GM18517 (cell line): ENCODE measurements at regions not wholly inside any gene's neighbourhood (a gene's known extent, or its start where the extent isn't known, plus 50 kb on each side); places are given as distances from the start of the nearest gene placed in this dataset.
"Not testable (repeated sequence)": the region's sequence is repeated elsewhere in the genome, so short reads cannot be mapped to it uniquely, and the experiment has no call there.

ENCODE experiments used
- ATAC-seq: cut with Tn5 transposase; IDR thresholded peaks from one replicate; pipeline ENCODE4 v1.9.1; 2021; ENCODE audit warnings: mild to moderate bottlenecking, moderate library complexity; ENCODE audit not compliant: unreplicated experiment

DNA sequence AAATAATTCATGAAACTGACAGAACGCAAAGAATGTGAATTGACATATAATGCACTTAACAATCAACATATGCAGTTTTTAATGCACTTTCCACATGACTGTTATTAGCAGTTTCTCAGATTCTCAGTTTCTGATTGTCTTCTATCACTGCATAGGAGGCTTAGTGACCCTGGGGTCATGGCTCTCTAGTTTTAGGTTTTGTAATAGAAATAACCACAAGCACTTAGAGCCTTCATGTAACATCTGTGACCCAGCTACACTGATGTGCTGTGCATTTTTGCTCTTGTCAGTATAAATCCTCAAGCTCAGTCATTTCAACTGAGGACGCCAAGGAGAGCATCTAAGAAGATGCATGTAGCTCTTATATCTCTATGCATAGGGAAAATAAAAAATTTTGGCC lies 163.1 kb upstream of the IZUMO3 start:
- ATAC-seq: no peak

DNA sequence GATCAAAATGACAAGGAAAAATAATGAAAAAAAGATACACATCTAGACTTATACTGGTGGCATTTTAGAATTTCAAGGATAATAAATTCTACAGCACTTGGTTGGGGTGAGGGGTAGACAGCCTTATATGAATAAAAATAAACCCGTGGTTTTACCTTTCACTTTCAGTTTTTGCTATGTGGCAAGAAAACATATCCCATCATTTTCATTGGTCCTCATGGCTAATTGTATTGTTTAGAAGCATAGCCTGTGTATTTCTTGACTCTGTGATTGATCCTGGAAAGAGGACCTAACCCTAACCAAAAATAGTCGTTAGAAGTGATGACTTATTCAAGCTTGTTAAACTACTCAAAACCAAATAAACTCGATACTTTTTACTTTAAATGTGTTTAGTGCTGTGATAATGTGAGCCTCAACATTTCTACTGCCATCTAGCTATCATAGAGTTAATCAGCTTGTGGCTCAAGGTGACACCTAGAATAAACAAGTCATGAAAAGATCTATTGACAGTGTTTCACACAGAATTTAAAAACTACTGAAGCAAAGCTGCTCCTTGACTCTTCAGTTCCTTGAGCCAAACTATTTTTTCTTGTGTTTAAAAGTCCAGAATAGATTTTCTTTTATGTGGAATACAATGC lies 153.3 kb upstream of the IZUMO3 start:
- no peak for ATAC-seq

DNA sequence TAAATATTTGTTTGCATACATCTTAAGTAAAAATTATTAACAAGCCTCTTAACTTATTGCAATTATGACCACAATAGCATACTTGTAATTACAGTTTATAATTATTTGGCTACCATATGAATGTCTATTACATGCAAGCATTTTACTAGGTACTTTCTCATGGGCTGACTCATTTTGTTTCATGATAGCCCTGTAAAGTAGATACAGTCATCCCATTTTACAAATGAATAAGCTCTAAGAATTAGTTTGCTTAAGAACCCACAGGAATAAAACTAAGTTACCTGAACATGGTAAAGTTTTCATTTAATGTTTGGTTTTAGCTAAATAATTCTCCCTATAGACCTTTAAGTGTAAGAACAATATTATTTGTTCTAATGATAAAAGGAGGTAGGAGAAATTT lies 126.6 kb upstream of the IZUMO3 start:
- ATAC-seq: no peak

DNA sequence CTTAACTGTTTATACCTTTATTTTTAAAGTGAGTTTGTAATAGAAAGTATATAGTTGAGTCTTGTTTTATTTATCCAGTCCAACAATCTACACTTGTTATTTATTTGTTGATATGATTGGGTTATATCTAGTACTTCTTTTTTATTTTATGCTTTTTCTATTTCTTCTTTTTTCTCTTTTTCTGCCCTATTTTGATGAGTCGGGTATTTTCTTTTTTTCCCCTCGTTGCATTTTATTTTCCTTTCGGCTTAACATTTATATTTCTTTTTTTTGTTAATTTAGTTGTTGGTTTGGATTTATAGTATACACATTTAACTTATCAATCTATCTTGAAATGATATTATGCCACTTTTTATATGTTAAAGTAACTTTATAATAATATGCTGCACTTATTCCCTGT lies 111.7 kb upstream of the IZUMO3 start:
- no peak for ATAC-seq

DNA sequence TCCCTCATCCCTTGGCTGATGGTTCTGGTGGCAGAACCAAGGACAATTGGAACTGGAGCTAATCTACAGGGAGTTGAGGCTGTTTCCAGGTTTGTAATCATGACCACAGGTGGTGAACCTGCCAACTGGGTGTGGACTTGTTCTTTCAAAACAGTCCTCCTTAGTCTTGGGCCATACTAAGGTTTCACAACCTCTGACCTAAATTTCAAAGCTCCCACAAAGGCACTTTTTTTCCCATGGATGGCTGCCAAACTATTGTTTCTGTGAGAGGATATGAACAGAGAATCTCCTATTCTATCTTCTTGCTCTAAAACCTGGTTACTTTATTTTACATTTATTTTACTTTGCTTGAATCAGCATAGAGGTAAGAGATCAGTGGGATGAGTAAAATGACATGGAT lies 106.5 kb upstream of the IZUMO3 start:
- ATAC-seq: no peak

DNA sequence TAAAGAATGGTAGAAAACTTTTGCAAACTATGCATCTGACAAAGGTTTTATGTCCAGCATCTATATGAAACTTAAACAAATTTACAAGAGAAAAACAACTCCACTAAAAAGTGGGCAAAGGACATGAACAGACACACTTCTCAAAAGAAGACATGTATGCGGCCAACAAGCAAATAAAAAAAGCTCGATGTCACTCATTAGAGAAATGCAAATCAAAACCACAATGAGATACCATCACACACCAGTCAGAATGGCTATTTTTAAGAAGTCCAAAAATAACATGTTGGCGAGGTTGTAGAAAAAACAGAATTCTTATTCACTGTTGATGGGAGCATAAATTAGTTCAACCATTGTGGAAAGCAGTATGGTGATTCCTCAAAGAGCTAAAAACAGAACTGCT lies 83.1 kb upstream of the IZUMO3 start:
- ATAC-seq: not testable (repeated sequence)

DNA sequence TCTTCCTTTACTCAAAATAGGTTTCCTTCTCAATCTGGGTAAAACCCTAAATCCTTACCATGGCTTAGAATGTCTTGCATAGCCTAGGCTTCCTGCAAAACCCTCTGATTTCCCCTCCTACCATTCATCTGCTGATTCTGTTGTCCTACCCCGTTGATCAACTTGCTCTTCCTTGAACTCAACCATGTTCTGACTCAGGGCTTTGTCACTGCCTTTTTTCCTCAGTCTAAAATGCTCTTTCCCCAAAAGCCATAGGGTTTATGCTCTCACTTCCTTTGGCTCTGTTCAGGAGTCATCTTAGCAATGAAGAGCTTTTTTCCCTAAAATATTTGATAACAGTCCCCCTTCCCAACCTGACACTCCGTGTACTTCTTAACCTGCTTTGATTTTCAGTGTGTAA lies 79.4 kb upstream of the IZUMO3 start:
- ATAC-seq: no peak

DNA sequence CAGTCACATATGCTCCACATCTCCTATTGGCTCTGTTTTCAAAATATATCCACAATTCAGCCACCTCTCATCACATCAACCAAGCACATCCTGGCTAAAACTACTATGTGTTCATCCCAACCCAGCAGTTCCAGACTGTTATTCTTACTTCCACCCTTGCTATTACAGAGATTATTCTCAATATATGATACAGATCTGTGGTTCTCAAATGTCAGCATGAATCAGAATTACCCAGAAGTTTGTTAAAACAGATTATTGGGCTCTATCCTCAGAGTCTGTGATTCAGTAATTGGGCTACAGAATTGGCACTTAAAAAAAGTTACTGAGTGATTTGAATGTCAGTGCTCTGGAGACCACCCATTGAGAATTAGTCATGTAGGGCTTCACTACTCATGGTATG lies 78.8 kb upstream of the IZUMO3 start:
- ATAC-seq: no peak

DNA sequence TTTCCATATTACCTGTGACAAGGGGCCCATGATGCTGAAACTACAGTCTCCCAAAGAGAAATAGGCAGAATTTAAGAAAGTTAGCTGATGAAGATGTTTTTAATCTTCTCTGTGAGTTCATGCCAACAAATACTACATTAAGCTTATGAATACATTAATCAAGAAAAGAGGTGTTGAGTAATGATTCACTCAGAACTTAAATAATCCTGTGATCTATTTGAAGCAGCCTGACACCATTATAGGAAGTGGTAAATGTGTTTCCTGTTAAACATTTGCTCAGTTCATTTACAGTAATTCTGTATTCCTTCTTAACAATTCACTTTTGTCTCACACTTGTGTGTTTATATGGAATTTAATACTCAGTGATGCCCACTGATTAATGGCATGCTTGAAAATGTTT lies 75.0 kb upstream of the IZUMO3 start:
- no peak for ATAC-seq

DNA sequence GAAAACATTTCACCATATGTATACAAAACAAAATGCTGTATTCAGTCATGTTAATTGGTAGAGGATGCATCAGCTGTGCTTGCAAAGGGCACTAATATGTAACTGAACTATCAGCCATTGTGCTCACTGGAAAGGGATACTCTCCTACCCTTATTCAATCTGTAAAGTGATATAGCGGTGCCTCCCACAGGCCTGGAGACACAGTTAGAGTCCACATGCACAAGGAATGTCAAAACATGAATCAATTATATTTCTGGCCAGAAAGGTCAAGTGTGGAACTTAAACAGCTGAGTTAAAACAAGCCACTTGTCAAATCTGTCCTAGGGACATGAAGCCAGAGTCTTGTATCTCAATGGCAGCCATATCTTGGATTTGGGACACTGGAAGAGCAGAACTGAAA lies 71.2 kb upstream of the IZUMO3 start:
- no peak for ATAC-seq

DNA sequence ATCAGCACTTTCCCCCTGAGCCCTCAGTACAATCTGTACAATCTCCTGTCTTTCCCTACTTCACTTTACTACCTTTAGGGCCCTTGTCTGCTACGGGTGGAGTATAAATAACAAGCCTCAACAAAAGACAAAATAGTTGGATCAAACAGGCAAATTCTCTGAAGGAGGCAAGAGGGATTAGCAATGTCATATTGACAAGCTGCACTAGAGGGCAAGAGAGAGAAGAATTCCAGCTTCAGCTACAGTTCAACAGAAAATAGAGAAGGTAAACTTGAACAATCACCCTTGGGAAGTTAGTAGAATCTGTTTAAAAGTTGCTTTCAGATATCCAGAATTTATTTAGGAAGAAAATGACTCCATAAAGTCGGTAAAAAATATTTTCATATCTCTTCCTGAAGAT lies 68.4 kb upstream of the IZUMO3 start:
- no peak for ATAC-seq

DNA sequence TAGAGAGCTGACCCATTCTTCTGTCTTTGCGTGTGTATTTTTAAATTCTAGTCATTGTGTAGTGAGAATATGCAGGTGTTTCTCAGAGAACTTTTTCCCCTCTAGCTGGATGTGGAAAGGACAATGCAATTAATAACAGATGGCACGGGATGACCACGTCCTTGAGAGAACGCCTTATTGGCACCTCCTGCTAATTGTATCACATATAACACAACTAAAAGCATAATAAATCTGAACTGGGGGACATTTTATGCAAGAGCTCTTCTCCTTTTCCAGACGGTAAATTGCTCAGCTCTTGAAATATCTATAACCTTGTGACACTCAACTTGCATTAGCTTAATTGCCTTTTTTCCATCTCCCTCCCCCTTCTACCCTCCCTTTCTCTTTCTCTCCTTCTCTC lies 62.9 kb upstream of the IZUMO3 start:
- ATAC-seq: no peak

DNA sequence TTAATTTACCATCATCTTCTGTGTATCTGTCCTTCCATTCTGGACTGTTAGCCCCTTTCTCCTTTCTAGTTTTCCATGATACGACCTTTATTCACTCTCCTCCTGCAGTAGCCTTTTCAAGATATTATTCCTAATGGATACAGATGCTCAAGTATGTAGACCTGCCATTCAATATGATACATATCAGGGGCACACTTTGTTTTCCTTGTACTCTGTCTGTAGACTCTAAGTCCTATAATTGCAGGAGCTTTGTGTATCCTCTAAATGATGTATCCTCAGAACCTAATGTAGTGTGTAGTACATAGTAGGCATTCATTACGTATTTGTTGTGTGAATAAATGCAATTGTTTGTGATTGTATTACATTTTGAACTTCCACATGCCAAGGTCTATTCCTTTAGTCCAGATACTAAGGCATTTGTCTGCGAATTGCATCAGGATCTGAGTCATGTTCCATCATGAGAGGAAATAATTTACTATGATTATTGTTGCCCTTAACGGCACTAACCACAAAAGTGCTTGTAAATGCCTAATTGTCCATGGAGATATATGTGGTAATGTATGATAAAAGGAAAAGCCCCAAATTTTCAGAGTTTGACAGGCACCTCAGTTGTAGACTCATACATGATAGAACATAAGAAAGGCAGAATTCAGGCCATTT lies 57.1 kb upstream of the IZUMO3 start:
- ATAC-seq: no peak
